NOMO-1 treated with DMSO at 0.1 percent for 48 hours (cell line): ENCODE measurements at regions not wholly inside any gene's neighbourhood (a gene's known extent, or its start where the extent isn't known, plus 50 kb on each side); places are given as distances from the start of the nearest gene placed in this dataset.
"Not testable (repeated sequence)": the region's sequence is repeated elsewhere in the genome, so short reads cannot be mapped to it uniquely, and the experiment has no call there.

Experiments used
- DNase-seq: peaks from one replicate; lab custom pipeline; 2025; ENCODE audit not compliant: unreplicated experiment; lab: John Stamatoyannopoulos, UW

- not testable (repeated sequence) for DNase-seq
Observed at GRCh38 chr1:149157409-149157808, 54.1 kb upstream of the NBPF9 start.

GRCh38 chr1:149158308-149158707, 55.0 kb upstream of the NBPF9 start:
- not testable (repeated sequence) for DNase-seq

GRCh38 chr1:149163063-149163444, 59.7 kb upstream of the NBPF9 start:
- DNase-seq, result not testable (repeated sequence)

- DNase-seq, result not testable (repeated sequence)
Observed at GRCh38 chr1:149174765-149175164, 71.4 kb upstream of the NBPF9 start.

GRCh38 chr1:149175812-149176211, 72.5 kb upstream of the NBPF9 start:
- DNase-seq, result not testable (repeated sequence)

- DNase-seq, result not testable (repeated sequence)
Observed at GRCh38 chr1:149176453-149177316, 73.3 kb upstream of the NBPF9 start.

GRCh38 chr1:149190742-149191141, 87.4 kb upstream of the NBPF9 start:
- not testable (repeated sequence) for DNase-seq

GRCh38 chr1:149196651-149197050, 93.3 kb upstream of the NBPF9 start:
- not testable (repeated sequence) for DNase-seq

- DNase-seq, result peak; percentile 38
Observed at GRCh38 chr1:149200567-149200966, 97.2 kb upstream of the NBPF9 start.

GRCh38 chr1:149202283-149202682, 98.9 kb upstream of the NBPF9 start:
- not testable (repeated sequence) for DNase-seq

- DNase-seq, result not testable (repeated sequence)
Observed at GRCh38 chr1:149204396-149204795, 101.0 kb upstream of the NBPF9 start.

- DNase-seq, result not testable (repeated sequence)
Observed at GRCh38 chr1:149208836-149209235, 105.5 kb upstream of the NBPF9 start.

- not testable (repeated sequence) for DNase-seq
Observed at GRCh38 chr1:149211757-149212420, 108.5 kb upstream of the NBPF9 start.

GRCh38 chr1:149212946-149213345, 109.6 kb upstream of the NBPF9 start:
- DNase-seq, result not testable (repeated sequence)

GRCh38 chr1:149213673-149214072, 110.3 kb upstream of the NBPF9 start:
- not testable (repeated sequence) for DNase-seq

GRCh38 chr1:149218080-149218988, 115.0 kb upstream of the NBPF9 start:
- not testable (repeated sequence) for DNase-seq

- DNase-seq, result not testable (repeated sequence)
Observed at GRCh38 chr1:149219539-149219938, 116.2 kb upstream of the NBPF9 start.

GRCh38 chr1:149220463-149221074, 117.2 kb upstream of the NBPF9 start:
- not testable (repeated sequence) for DNase-seq

GRCh38 chr1:149227933-149228665, 124.7 kb upstream of the NBPF9 start:
- not testable (repeated sequence) for DNase-seq
